Glutamatergic neuron (in vitro differentiated cells): ENCODE measurements at regions not wholly inside any gene's neighbourhood (a gene's known extent, or its start where the extent isn't known, plus 50 kb on each side); places are given as distances from the start of the nearest gene placed in this dataset.

Experiments
- DNase-seq: peaks from one replicate; pipeline ENCODE4 v3.0.0; 2022
- H3K27ac Mint-ChIP-seq: one replicate; pipeline ENCODE4 v1.8.0; 2020; ENCODE audit warnings: mild to moderate bottlenecking, mixed read lengths, inconsistent platforms; ENCODE audit not compliant: unreplicated experiment
- H3K27me3 Mint-ChIP-seq: one replicate; pipeline ENCODE4 v1.8.0; 2020; ENCODE audit warnings: mild to moderate bottlenecking, moderate library complexity, mixed read lengths, inconsistent platforms; ENCODE audit not compliant: unreplicated experiment
- H3K36me3 Mint-ChIP-seq: one replicate; pipeline ENCODE4 v1.8.0; 2020; ENCODE audit warnings: mild to moderate bottlenecking, mixed read lengths, inconsistent platforms; ENCODE audit not compliant: unreplicated experiment
- H3K4me1 Mint-ChIP-seq: one replicate; pipeline ENCODE4 v1.8.0; 2020; ENCODE audit warnings: mild to moderate bottlenecking, low read depth, mixed read lengths, inconsistent platforms; ENCODE audit not compliant: unreplicated experiment
- H3K4me3 Mint-ChIP-seq: one replicate; pipeline ENCODE4 v1.8.0; 2020; ENCODE audit warnings: mild to moderate bottlenecking, mixed read lengths, inconsistent platforms; ENCODE audit not compliant: unreplicated experiment
- H3K9me3 Mint-ChIP-seq: one replicate; pipeline ENCODE4 v1.8.0; 2020; ENCODE audit warnings: mild to moderate bottlenecking, moderate library complexity, mixed read lengths, inconsistent platforms; ENCODE audit not compliant: unreplicated experiment
- CTCF ChIP-seq: fragments of 200-600 bp; sonication (generic); IDR thresholded peaks from one replicate; pipeline ENCODE4 v1.5.0; 2021; ENCODE audit not compliant: partially characterized antibody, unreplicated experiment

DNA sequence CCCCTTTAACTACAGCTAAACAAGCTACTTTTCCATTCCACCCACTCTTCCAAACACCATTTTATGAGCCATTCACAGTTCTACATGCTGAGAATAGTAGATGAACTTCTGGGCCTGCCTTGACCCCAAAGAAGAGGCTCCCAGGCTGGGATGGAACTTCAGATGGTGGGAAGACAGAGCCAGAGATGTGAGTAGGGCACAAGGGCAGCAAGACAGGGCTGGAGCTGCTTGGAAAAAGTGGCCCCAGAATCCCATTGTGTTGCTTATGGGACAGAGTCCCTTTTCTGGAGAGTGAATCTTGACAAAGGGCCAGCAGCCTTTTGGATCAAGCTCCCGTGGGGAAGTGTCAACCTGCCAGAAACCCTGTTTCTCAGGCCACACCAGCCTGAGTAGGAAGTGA lies 516.5 kb upstream of the PPP2R3A start:
- Mint-ChIP-seq H3K4me3 (no peak overlapping the region), H3K27ac (no peak overlapping the region), H3K4me1 (peaks cover 5% of the 10 kb centered on the region), H3K27me3 (no peaks in the 10 kb centered on the region), H3K9me3 (peaks cover 3% of the 10 kb centered on the region), H3K36me3 (no peaks in the 10 kb centered on the region)
- DNase-seq, result no peak
- TF ChIP-seq CTCF, result no peak

DNA sequence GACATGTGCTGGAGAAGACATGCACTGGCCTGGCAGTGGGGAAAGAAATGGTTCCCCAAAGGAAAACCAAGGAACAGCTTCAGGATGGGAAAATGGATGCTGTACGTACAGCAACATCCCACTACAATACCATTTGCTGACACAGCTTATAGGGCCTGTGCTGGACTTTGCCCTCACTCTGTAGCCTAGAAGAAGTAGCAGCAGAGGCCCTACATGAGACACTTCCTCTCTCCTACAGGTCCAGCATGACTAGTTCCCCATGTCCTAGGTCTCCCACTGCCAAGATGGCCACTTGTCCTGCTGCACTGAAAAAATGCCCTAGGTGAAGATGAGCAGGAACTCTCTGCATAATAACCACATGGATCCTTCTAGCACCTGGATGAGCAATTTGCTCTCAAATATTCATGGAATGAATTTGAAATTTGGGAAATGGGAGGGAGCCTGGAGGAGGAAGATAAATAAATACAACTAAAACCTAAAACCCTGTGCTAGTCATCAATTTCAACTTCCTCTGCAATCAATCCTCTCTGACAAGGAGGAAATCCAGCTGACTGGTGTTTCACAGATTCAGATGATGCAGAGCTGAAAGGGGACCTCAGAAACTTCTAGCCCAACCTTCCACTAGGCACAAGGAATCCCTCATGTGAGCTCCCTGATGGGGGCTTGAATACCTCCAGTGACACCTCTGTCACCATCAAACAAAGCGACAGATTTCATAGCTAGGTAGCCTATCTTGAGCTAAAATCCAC lies 514.3 kb upstream of the PPP2R3A start:
- TF ChIP-seq CTCF, result no peak
- Mint-ChIP-seq H3K36me3 (no peaks in the 10 kb centered on the region), H3K4me1 (peaks cover 5% of the 10 kb centered on the region), H3K27ac (no peak overlapping the region), H3K9me3 (peaks cover 3% of the 10 kb centered on the region), H3K27me3 (no peaks in the 10 kb centered on the region), H3K4me3 (no peak overlapping the region)
- DNase-seq, result no peak

DNA sequence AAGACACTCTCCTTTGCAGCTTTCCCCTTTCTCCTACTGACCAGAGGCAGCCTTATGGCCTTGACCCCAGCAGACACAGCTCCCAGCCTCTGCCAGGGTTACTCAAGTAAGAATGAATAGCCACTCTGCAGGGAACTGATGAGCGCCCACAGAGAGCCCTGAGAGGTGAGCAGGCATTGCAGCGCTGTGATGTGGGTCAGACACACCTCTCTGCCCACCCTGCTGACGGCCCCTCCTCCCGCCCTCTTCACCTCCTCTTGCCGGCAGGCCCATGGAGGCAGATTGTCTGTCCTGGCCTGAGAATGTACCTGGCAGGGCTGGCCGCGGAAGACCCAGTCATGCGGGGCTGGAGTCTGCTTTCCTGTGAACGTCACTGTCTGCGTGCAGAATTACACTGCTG lies 512.6 kb upstream of the PPP2R3A start:
- Mint-ChIP-seq H3K4me3 (no peak overlapping the region), H3K36me3 (no peaks in the 10 kb centered on the region), H3K4me1 (peaks cover 7% of the 10 kb centered on the region), H3K27ac (no peak overlapping the region), H3K27me3 (no peaks in the 10 kb centered on the region), H3K9me3 (peaks cover 3% of the 10 kb centered on the region)
- no peak for DNase-seq
- no peak for TF ChIP-seq CTCF

GRCh38 chr3:135453326-135453725 lies 512.2 kb upstream of the PPP2R3A start:
- Mint-ChIP-seq H3K4me3 (no peak overlapping the region), H3K27ac (no peak overlapping the region), H3K27me3 (no peaks in the 10 kb centered on the region), H3K36me3 (no peaks in the 10 kb centered on the region), H3K4me1 (peaks cover 7% of the 10 kb centered on the region), H3K9me3 (peaks cover 3% of the 10 kb centered on the region)
- TF ChIP-seq CTCF, result no peak
- no peak for DNase-seq

- Mint-ChIP-seq H3K9me3 (no peaks in the 10 kb centered on the region), H3K27me3 (no peaks in the 10 kb centered on the region), H3K4me3 (no peak overlapping the region), H3K36me3 (no peaks in the 10 kb centered on the region), H3K4me1 (peaks cover 7% of the 10 kb centered on the region), H3K27ac (no peak overlapping the region)
- DNase-seq, result no peak
- no peak for TF ChIP-seq CTCF
Measured at GRCh38 chr3:135454890-135455289, 510.6 kb upstream of the PPP2R3A start.
